ENCODE measurements at regions not wholly inside any gene's neighbourhood (a gene's known extent, or its start where the extent isn't known, plus 50 kb on each side); places are given as distances from the start of the nearest gene placed in this dataset.

GRCh38 chr9:69976152-69976551 lies 67.5 kb upstream of the MAMDC2 start:
- TF ChIP-seq CTCF (conservative IDR thresholded peaks at IDR 0.05; ENCODE audit: low read depth, low read length) (no peak), EZH2 (IDR thresholded peaks at IDR 0.05; ENCODE audit: low read length, unreplicated experiment) (no peak)

All from PC-3 (cell line).